WERI-Rb-1 (cell line): ENCODE measurements at regions not wholly inside any gene's neighbourhood (a gene's known extent, or its start where the extent isn't known, plus 50 kb on each side); places are given as distances from the start of the nearest gene placed in this dataset.

ENCODE experiments used
- DNase-seq: peaks from one replicate; pipeline ENCODE4 v3.0.0-alpha.2; 2020
- H3K27ac ChIP-seq: fragments of 250-450 bp; sonication (Bioruptor Pico); 2 replicates; pipeline ENCODE4 v1.5.1; 2020; ENCODE audit warnings: mild to moderate bottlenecking, moderate library complexity
- H3K27me3 ChIP-seq: fragments of 250-450 bp; sonication (Bioruptor Pico); 2 replicates; pipeline ENCODE4 v1.5.1; 2021; ENCODE audit warnings: mild to moderate bottlenecking, low read depth, moderate library complexity; ENCODE audit not compliant: insufficient read depth, severe bottlenecking
- H3K36me3 ChIP-seq: fragments of 250-450 bp; sonication (Bioruptor Pico); 2 replicates; pipeline ENCODE4 v1.5.1; 2020; ENCODE audit warnings: mild to moderate bottlenecking, moderate library complexity
- H3K4me3 ChIP-seq: 2 replicates; pipeline ENCODE4 v1.5.1; 2011; ENCODE audit warnings: low read depth, mild to moderate bottlenecking, control low read depth, low read length
- H3K9me3 ChIP-seq: fragments of 250-450 bp; sonication (Bioruptor Pico); 2 replicates; pipeline ENCODE4 v1.5.1; 2021; ENCODE audit warnings: mild to moderate bottlenecking, moderate library complexity; ENCODE audit not compliant: severe bottlenecking
- TF ChIP-seq, protein P1 (sequence below): IDR thresholded peaks from 2 replicates; pipeline ENCODE4 v1.5.1; 2011; ENCODE audit warnings: low read depth, mild to moderate bottlenecking, control low read depth, inconsistent platforms, low read length

DNA sequence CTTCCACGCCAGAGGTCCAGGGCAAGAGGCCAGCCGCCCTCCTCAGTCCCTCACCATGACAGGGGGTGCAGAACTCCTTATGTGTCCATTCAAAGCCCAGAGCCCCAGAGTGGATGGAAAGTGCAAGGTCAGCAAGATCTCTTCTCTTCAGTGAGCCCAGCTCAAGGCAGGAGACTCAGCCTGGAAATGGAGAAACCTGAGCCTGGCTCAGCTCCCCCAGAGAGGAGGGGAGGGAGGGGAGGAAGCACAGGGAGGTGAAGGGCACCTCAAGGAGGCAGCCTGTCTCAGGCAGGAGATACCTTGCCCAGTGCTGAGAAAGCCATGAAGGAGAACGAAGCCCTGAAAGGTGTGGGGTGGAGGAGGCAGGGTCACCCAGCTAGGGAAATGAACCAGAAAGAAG lies 121.8 kb upstream of the PJA1 start:
- H3K36me3 ChIP-seq, result no peaks in the 10 kb centered on the region
- TF ChIP-seq, protein P1, sequence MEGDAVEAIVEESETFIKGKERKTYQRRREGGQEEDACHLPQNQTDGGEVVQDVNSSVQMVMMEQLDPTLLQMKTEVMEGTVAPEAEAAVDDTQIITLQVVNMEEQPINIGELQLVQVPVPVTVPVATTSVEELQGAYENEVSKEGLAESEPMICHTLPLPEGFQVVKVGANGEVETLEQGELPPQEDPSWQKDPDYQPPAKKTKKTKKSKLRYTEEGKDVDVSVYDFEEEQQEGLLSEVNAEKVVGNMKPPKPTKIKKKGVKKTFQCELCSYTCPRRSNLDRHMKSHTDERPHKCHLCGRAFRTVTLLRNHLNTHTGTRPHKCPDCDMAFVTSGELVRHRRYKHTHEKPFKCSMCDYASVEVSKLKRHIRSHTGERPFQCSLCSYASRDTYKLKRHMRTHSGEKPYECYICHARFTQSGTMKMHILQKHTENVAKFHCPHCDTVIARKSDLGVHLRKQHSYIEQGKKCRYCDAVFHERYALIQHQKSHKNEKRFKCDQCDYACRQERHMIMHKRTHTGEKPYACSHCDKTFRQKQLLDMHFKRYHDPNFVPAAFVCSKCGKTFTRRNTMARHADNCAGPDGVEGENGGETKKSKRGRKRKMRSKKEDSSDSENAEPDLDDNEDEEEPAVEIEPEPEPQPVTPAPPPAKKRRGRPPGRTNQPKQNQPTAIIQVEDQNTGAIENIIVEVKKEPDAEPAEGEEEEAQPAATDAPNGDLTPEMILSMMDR, result no peak
- H3K9me3 ChIP-seq, result no peaks in the 10 kb centered on the region
- DNase-seq, result no peak
- no peak overlapping the region for H3K27ac ChIP-seq
- no peak overlapping the region for H3K4me3 ChIP-seq
- H3K27me3 ChIP-seq, result peaks cover 10% of the 10 kb centered on the region

DNA sequence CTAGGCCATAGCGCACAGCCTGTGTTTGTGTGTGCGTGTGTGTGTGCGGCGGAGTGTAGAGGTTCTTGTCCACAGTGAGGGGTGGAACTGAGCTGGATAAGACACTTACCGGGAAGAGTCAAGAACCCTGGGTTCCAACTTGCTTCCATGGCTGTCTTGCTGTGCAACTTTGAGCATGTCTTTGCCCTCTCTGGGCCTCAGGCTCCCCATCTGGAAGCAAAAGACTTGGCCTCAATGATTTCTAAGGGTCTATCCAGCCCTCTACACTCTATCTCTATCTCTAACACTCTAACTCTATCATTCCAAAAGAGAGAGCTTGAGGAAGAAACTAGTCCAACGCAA lies 121.3 kb upstream of the PJA1 start:
- Histone ChIP-seq H3K36me3 (no peaks in the 10 kb centered on the region), H3K27me3 (peaks cover 10% of the 10 kb centered on the region), H3K27ac (no peak overlapping the region), H3K4me3 (no peak overlapping the region), H3K9me3 (no peaks in the 10 kb centered on the region)
- DNase-seq, result no peak
- TF ChIP-seq, protein P1, result no peak

DNA sequence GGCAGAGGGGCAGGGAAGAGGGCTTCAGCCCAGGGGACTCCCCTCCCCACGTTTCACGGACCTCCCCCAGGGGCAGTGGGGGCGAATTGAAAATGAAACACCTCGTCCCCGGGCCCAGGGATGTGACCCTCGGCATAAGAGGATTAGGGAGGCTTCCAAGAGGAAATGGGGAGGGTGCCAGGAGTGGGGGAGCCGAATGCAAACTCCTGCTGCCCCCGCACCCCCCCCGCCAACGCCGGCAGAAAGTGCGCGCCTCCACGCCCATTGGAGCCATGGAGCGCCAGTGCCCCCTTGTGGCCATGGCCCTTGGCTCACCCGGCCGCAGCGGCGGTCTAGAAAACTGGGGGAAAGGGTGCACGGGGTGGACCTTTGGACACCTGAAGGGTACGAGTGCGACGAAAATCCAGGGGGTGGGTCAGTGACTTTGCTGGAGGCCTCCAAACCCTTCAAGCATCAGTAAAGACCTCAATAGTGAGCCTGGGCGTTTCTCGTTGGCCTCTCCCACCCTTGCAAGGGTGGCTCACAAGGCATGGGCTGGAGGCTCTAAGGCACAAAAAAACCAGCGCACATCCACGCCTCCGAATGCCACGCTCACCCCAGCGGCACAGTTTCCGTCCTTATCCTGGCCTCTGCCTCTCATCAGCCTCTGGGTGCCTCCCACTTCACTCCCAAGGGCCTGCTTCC lies 120.8 kb upstream of the PJA1 start:
- H3K9me3 ChIP-seq, result no peaks in the 10 kb centered on the region
- H3K27ac ChIP-seq, result peak overlapping the region; percentile 14; the same call in 1 of the 2 replicates
- H3K36me3 ChIP-seq, result no peaks in the 10 kb centered on the region
- peak; percentile 80 for DNase-seq
- H3K4me3 ChIP-seq, result peak overlapping the region; percentile 10
- H3K27me3 ChIP-seq, result peaks cover 13% of the 10 kb centered on the region
- TF ChIP-seq, protein P1, result peak; percentile 92

DNA sequence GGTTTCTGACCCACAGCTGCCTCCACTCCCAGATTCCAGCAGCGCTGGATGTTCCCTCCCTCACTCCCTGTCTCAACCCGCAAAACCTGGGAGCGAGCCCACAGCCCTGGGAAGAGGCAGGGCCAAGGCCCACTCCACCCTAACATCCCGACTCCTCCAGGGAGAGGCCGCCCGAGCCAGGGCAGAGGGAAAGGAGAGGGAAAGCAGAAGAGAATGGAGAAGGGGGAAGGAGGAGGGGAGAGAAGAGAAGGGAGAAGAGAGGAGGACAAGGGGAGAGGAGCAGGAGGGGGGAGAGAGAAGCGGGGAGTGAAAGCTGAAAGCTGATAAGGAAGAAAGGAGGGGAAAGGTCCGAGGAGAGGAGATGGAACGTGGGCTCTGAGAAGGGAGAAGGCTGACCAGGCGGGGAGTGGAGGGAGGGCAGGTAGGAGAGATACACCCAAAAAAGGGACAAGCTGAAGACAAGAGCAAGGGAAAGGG lies 120.2 kb upstream of the PJA1 start:
- H3K9me3 ChIP-seq, result no peaks in the 10 kb centered on the region
- H3K27me3 ChIP-seq, result peaks cover 14% of the 10 kb centered on the region
- H3K36me3 ChIP-seq, result no peaks in the 10 kb centered on the region
- DNase-seq, result no peak
- peak overlapping the region; percentile 14; the same call in 1 of the 2 replicates for H3K27ac ChIP-seq
- H3K4me3 ChIP-seq, result peak overlapping the region; percentile 10
- TF ChIP-seq, protein P1, result no peak

DNA sequence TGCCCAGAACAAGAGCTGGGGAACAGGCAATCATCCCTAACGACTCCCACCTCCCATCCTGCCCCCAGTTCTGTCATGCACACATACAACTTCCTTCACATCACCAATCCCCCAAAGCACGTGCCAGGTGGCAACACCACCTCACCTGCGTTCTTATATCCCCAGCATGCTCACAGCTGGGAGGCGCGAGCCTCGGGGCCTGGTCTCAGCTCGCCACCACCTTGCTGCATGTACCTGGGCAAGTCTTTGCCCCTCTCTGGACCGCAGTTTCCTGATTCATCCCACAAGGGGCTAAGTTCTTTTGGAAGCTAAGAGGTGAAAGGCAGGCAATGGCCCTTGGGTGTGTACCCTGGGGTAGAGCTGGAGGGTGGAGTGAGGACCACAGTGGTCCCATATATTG lies 119.2 kb upstream of the PJA1 start:
- TF ChIP-seq, protein P1, result no peak
- no peak for DNase-seq
- Histone ChIP-seq H3K4me3 (no peak overlapping the region), H3K27ac (no peak overlapping the region), H3K36me3 (no peaks in the 10 kb centered on the region), H3K27me3 (peaks cover 12% of the 10 kb centered on the region), H3K9me3 (no peaks in the 10 kb centered on the region)
